K562 (cell line): ENCODE measurements at regions not wholly inside any gene's neighbourhood (a gene's known extent, or its start where the extent isn't known, plus 50 kb on each side); places are given as distances from the start of the nearest gene placed in this dataset.

Source experiments
- EGR1 ChIP-seq: fragments of 450-650 bp; conservative IDR thresholded peaks from 2 replicates; pipeline ENCODE4 v1.6.1; 2017; ENCODE audit warnings: mild to moderate bottlenecking
- PHB2 ChIP-seq: fragments of 450-650 bp; IDR thresholded peaks from 2 replicates; pipeline ENCODE4 v1.6.1; 2017; ENCODE audit warnings: low read depth
- POLR2A ChIP-seq: fragments of 450-650 bp; conservative IDR thresholded peaks from 2 replicates; pipeline ENCODE4 v1.6.1; 2016
- RAD21 ChIP-seq, 2 experiments: fragments of 250-450 bp in 1 of 2; fragments of 450-650 bp in 1 of 2; sonication (Bioruptor Pico) in 1 of 2; formaldehyde crosslinking in 1 of 2; IDR thresholded peaks in 1 of 2; conservative IDR thresholded peaks in 1 of 2; 2 replicates each; pipeline versions ENCODE4 v1.4.0 to v1.8.0; 2020 to 2022; ENCODE audit warnings: mild to moderate bottlenecking in 2 of 2, moderate library complexity in 1 of 2
- SRSF9 ChIP-seq: fragments of 200-400 bp; formaldehyde crosslinking; IDR thresholded peaks from 2 replicates; pipeline ENCODE4 v1.6.1; 2017; ENCODE audit warnings: low read depth, low read length, borderline replicate concordance
- ZFX ChIP-seq: sonication (generic); formaldehyde crosslinking; IDR thresholded peaks from 2 replicates; pipeline ENCODE4 v1.8.0; 2022; ENCODE audit warnings: mild to moderate bottlenecking, missing genetic modification reagents, moderate library complexity
- TF ChIP-seq, protein P1 (sequence below): fragments of 450-650 bp; IDR thresholded peaks from 2 replicates; pipeline ENCODE4 v1.6.1; 2016; ENCODE audit warnings: mild to moderate bottlenecking
- TF ChIP-seq, protein P2 (sequence below), 3 experiments: IDR thresholded peaks in 2 of 3; conservative IDR thresholded peaks in 1 of 3; 2 replicates each; pipeline ENCODE4 v1.5.1; 2011 to 2012; ENCODE audit warnings: low read length in 3 of 3, mild to moderate bottlenecking in 3 of 3, control low read depth in 2 of 3, improper control_type of control experiment in 1 of 3, inconsistent platforms in 1 of 3, low read depth in 1 of 3, mixed read lengths in 1 of 3, moderate library complexity in 1 of 3; ENCODE audit not compliant: insufficient read depth in 2 of 3

GRCh38 chr4:67054896-67055295, 490.4 kb downstream of the CENPC start:
- TF ChIP-seq, protein P1, sequence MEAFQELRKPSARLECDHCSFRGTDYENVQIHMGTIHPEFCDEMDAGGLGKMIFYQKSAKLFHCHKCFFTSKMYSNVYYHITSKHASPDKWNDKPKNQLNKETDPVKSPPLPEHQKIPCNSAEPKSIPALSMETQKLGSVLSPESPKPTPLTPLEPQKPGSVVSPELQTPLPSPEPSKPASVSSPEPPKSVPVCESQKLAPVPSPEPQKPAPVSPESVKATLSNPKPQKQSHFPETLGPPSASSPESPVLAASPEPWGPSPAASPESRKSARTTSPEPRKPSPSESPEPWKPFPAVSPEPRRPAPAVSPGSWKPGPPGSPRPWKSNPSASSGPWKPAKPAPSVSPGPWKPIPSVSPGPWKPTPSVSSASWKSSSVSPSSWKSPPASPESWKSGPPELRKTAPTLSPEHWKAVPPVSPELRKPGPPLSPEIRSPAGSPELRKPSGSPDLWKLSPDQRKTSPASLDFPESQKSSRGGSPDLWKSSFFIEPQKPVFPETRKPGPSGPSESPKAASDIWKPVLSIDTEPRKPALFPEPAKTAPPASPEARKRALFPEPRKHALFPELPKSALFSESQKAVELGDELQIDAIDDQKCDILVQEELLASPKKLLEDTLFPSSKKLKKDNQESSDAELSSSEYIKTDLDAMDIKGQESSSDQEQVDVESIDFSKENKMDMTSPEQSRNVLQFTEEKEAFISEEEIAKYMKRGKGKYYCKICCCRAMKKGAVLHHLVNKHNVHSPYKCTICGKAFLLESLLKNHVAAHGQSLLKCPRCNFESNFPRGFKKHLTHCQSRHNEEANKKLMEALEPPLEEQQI, result no peak
- TF ChIP-seq EGR1 (no peak), POLR2A (no peak), SRSF9 (no peak), ZFX (CRISPR knock-in tag) (no peak), PHB2 (no peak), RAD21 (CRISPR knock-in tag; conservative IDR thresholded peaks at IDR 0.05 in 1 of 2, IDR thresholded peaks at IDR 0.05 in 1 of 2) (no peak)
- TF ChIP-seq, protein P2, sequence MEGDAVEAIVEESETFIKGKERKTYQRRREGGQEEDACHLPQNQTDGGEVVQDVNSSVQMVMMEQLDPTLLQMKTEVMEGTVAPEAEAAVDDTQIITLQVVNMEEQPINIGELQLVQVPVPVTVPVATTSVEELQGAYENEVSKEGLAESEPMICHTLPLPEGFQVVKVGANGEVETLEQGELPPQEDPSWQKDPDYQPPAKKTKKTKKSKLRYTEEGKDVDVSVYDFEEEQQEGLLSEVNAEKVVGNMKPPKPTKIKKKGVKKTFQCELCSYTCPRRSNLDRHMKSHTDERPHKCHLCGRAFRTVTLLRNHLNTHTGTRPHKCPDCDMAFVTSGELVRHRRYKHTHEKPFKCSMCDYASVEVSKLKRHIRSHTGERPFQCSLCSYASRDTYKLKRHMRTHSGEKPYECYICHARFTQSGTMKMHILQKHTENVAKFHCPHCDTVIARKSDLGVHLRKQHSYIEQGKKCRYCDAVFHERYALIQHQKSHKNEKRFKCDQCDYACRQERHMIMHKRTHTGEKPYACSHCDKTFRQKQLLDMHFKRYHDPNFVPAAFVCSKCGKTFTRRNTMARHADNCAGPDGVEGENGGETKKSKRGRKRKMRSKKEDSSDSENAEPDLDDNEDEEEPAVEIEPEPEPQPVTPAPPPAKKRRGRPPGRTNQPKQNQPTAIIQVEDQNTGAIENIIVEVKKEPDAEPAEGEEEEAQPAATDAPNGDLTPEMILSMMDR (IDR thresholded peaks at IDR 0.05 in 2 of 3, conservative IDR thresholded peaks at IDR 0.05 in 1 of 3; ENCODE audit: insufficient read depth in 2 of 3, low read depth in 1 of 3, low read length in 3 of 3), result no peak
